HEK293 (cell line): ENCODE measurements at regions not wholly inside any gene's neighbourhood (a gene's known extent, or its start where the extent isn't known, plus 50 kb on each side); places are given as distances from the start of the nearest gene placed in this dataset.
"Not testable (repeated sequence)": the region's sequence is repeated elsewhere in the genome, so short reads cannot be mapped to it uniquely, and the experiment has no call there.

Source experiments
- CTCF ChIA-PET: fragments of 350-600 bp; formaldehyde crosslinking; extraction: SDS; loops from one replicate; lab custom pipeline; 2021; ENCODE audit warnings: antibody characterized with exemption; lab: Yijun Ruan, JAX
- POLR2A ChIA-PET: fragments of 300-600 bp; formaldehyde crosslinking; extraction: SDS; loops from one replicate; lab custom pipeline; 2020; ENCODE audit warnings: antibody characterized with exemption, inconsistent platforms; lab: Yijun Ruan, JAX
- H3K27ac ChIP-seq: fragments of 200-500 bp; sonication (Bioruptor generic); 2 replicates; pipeline ENCODE4 v1.5.1; 2014; ENCODE audit warnings: low read depth, low read length, control low read depth, inconsistent platforms; ENCODE audit errors: extremely low read depth
- H3K36me3 ChIP-seq, 2 experiments: fragments of 200-500 bp in 1 of 2; sonication (Bioruptor generic) in 1 of 2; 1 replicate in 1 of 2; 2 replicates in 1 of 2; pipeline ENCODE4 v1.5.1; 2014 to 2017; ENCODE audit warnings: inconsistent platforms in 2 of 2, low read length in 2 of 2; ENCODE audit not compliant: control insufficient read depth in 2 of 2, insufficient read depth in 1 of 2
- H3K4me1 ChIP-seq: fragments of 200-500 bp; sonication (Bioruptor generic); 2 replicates; pipeline ENCODE4 v1.5.1; 2014; ENCODE audit warnings: mild to moderate bottlenecking, low read length, inconsistent platforms; ENCODE audit not compliant: control insufficient read depth, insufficient read depth
- H3K4me3 ChIP-seq: 2 replicates; pipeline ENCODE4 v1.5.1; 2011; ENCODE audit warnings: low read depth, mild to moderate bottlenecking, control low read depth, low read length, moderate library complexity
- H3K9me3 ChIP-seq: fragments of 200-500 bp; sonication (Bioruptor generic); 2 replicates; pipeline ENCODE4 v1.5.1; 2014; ENCODE audit warnings: low read depth, low read length, inconsistent platforms; ENCODE audit not compliant: control insufficient read depth, insufficient read depth
- GFI1B ChIP-seq: fragments of 450-650 bp; formaldehyde crosslinking; IDR thresholded peaks from 2 replicates; pipeline ENCODE4 v1.5.1; 2016; ENCODE audit warnings: missing biosample characterization, missing genetic modification characterization
- HOXC10 ChIP-seq: sonication (generic); formaldehyde crosslinking; IDR thresholded peaks from 2 replicates; pipeline ENCODE4 v1.8.1; 2023; ENCODE audit warnings: mild to moderate bottlenecking, missing genetic modification reagents
- MZF1 ChIP-seq: fragments of 450-650 bp; formaldehyde crosslinking; IDR thresholded peaks from 2 replicates; pipeline ENCODE4 v1.5.1; 2017; ENCODE audit warnings: missing biosample characterization, missing genetic modification characterization, borderline replicate concordance
- ZBTB20 ChIP-seq: fragments of 450-650 bp; formaldehyde crosslinking; IDR thresholded peaks from 2 replicates; pipeline ENCODE4 v1.5.1; 2016; ENCODE audit warnings: missing biosample characterization, missing genetic modification characterization
- ZBTB7A ChIP-seq: fragments of 450-650 bp; formaldehyde crosslinking; IDR thresholded peaks from 2 replicates; pipeline ENCODE4 v1.5.1; 2016; ENCODE audit warnings: low read depth, missing biosample characterization, missing genetic modification characterization
- ZFP37 ChIP-seq: fragments of 450-650 bp; formaldehyde crosslinking; IDR thresholded peaks from 2 replicates; pipeline ENCODE4 v1.5.1; 2016; ENCODE audit warnings: missing biosample characterization, missing genetic modification characterization
- ZNF112 ChIP-seq: fragments of 450-650 bp; formaldehyde crosslinking; IDR thresholded peaks from 2 replicates; pipeline ENCODE4 v1.5.0; 2017; ENCODE audit warnings: missing biosample characterization, missing genetic modification characterization
- ZNF114 ChIP-seq: fragments of 450-650 bp; formaldehyde crosslinking; IDR thresholded peaks from 2 replicates; pipeline ENCODE4 v1.5.0; 2017; ENCODE audit warnings: missing biosample characterization, missing genetic modification characterization
- ZNF140 ChIP-seq: fragments of 450-650 bp; formaldehyde crosslinking; IDR thresholded peaks from 2 replicates; pipeline ENCODE4 v1.5.1; 2016; ENCODE audit warnings: missing biosample characterization, missing genetic modification characterization
- ZNF26 ChIP-seq: fragments of 450-650 bp; formaldehyde crosslinking; IDR thresholded peaks from 2 replicates; pipeline ENCODE4 v1.5.1; 2016; ENCODE audit warnings: missing biosample characterization, missing genetic modification characterization
- ZNF311 ChIP-seq: fragments of 450-650 bp; formaldehyde crosslinking; IDR thresholded peaks from 2 replicates; pipeline ENCODE4 v1.5.1; 2017; ENCODE audit warnings: missing biosample characterization, missing genetic modification characterization, borderline replicate concordance
- ZNF362 ChIP-seq: fragments of 450-650 bp; formaldehyde crosslinking; IDR thresholded peaks from 2 replicates; pipeline ENCODE4 v1.5.1; 2016; ENCODE audit warnings: missing biosample characterization, missing genetic modification characterization
- ZNF391 ChIP-seq: fragments of 450-650 bp; formaldehyde crosslinking; IDR thresholded peaks from 2 replicates; pipeline ENCODE4 v1.5.1; 2016; ENCODE audit warnings: low read depth, missing biosample characterization, missing genetic modification characterization, borderline replicate concordance
- ZNF530 ChIP-seq: fragments of 450-650 bp; formaldehyde crosslinking; IDR thresholded peaks from 2 replicates; pipeline ENCODE4 v1.5.1; 2016; ENCODE audit warnings: low read depth, missing biosample characterization, missing genetic modification characterization
- ZNF555 ChIP-seq: fragments of 450-650 bp; formaldehyde crosslinking; conservative IDR thresholded peaks from 2 replicates; pipeline ENCODE4 v1.5.1; 2017; ENCODE audit warnings: missing biosample characterization, mild to moderate bottlenecking, missing genetic modification characterization, inconsistent platforms
- ZNF560 ChIP-seq: fragments of 450-650 bp; formaldehyde crosslinking; IDR thresholded peaks from 2 replicates; pipeline ENCODE4 v1.5.1; 2017; ENCODE audit warnings: missing biosample characterization, missing genetic modification characterization, borderline replicate concordance
- ZNF571 ChIP-seq: fragments of 450-650 bp; formaldehyde crosslinking; IDR thresholded peaks from 2 replicates; pipeline ENCODE4 v1.5.0; 2017; ENCODE audit warnings: missing biosample characterization, missing genetic modification characterization
- ZNF624 ChIP-seq: fragments of 450-650 bp; formaldehyde crosslinking; IDR thresholded peaks from 2 replicates; pipeline ENCODE4 v1.5.1; 2017; ENCODE audit warnings: missing biosample characterization, missing genetic modification characterization
- ZNF677 ChIP-seq: fragments of 450-650 bp; IDR thresholded peaks from 2 replicates; pipeline ENCODE4 v1.5.0; 2018; ENCODE audit warnings: missing biosample characterization, mild to moderate bottlenecking, missing genetic modification characterization, moderate library complexity
- ZNF830 ChIP-seq: fragments of 450-650 bp; IDR thresholded peaks from 2 replicates; pipeline ENCODE4 v1.5.0; 2018; ENCODE audit warnings: missing biosample characterization, missing genetic modification characterization, low read depth, mild to moderate bottlenecking, moderate library complexity
- ZSCAN18 ChIP-seq: fragments of 450-650 bp; formaldehyde crosslinking; IDR thresholded peaks from 2 replicates; pipeline ENCODE4 v1.5.1; 2016; ENCODE audit warnings: missing biosample characterization, missing genetic modification characterization
- ZSCAN5A ChIP-seq: fragments of 450-650 bp; formaldehyde crosslinking; IDR thresholded peaks from 2 replicates; pipeline ENCODE4 v1.5.1; 2016; ENCODE audit warnings: missing biosample characterization, missing genetic modification characterization

- ChIA-PET CTCF (no interaction called here), POLR2A (no interaction called here)
- no peaks in the 10 kb centered on the region for H3K36me3 ChIP-seq
- H3K27ac ChIP-seq: no peak overlapping the region
- no peaks in the 10 kb centered on the region for H3K9me3 ChIP-seq
- H3K4me1 ChIP-seq: no peaks in the 10 kb centered on the region
- H3K4me3 ChIP-seq: no peak overlapping the region
- no peak for TF ChIP-seq ZNF140 (tag by site-specific recombination)
- no peak for TF ChIP-seq ZNF830 (tag by site-specific recombination)
- TF ChIP-seq ZNF530 (tag by site-specific recombination): no peak
- TF ChIP-seq ZNF571 (tag by site-specific recombination): no peak
- no peak for TF ChIP-seq ZNF624 (tag by site-specific recombination)
- no peak for TF ChIP-seq ZFP37
- no peak for TF ChIP-seq MZF1
These were observed 1088.5 kb upstream of the INTU start for GRCh38 chr4:126544276-126544675.

- H3K27ac ChIP-seq, H3K36me3 ChIP-seq, H3K4me3 ChIP-seq, POLR2A ChIA-PET, H3K9me3 ChIP-seq, H3K4me1 ChIP-seq: not testable (repeated sequence)
- CTCF ChIA-PET: interaction anchor here (0.7 kb wide), 1 partner anchor 55 kb away, joined by 3 read pairs; no protein-coding TSS in a partner anchor
These were observed 1086.6 kb upstream of the INTU start for GRCh38 chr4:126546197-126546596.

- ChIA-PET CTCF (no interaction called here), POLR2A (no interaction called here)
- H3K36me3 ChIP-seq: no peaks in the 10 kb centered on the region
These were observed 1085.4 kb upstream of the INTU start for GRCh38 chr4:126547352-126547751.

GRCh38 chr4:126548890-126549289 is 1083.9 kb upstream of the INTU start:
- Histone ChIP-seq H3K27ac (no peak overlapping the region), H3K4me1 (no peaks in the 10 kb centered on the region), H3K9me3 (no peaks in the 10 kb centered on the region), H3K4me3 (no peak overlapping the region), H3K36me3 (no peaks in the 10 kb centered on the region)
- ChIA-PET CTCF (interaction anchor here (0.7 kb wide), 1 partner anchor 409 kb away, joined by 3 read pairs; no protein-coding TSS in a partner anchor), POLR2A (no interaction called here)
- no peak for TF ChIP-seq ZNF311 (tag by site-specific recombination)
- no peak for TF ChIP-seq ZNF114 (tag by site-specific recombination)
- no peak for TF ChIP-seq ZNF112 (tag by site-specific recombination)
- no peak for TF ChIP-seq ZNF560
- no peak for TF ChIP-seq ZNF391 (tag by site-specific recombination)

More at GRCh38 chr4:126547352-126547751, 1085.4 kb upstream of the INTU start:
- no peaks in the 10 kb centered on the region for H3K9me3 ChIP-seq
- H3K27ac ChIP-seq: no peak overlapping the region
- no peak overlapping the region for H3K4me3 ChIP-seq
- no peaks in the 10 kb centered on the region for H3K4me1 ChIP-seq
- TF ChIP-seq ZNF677: no peak
- no peak for TF ChIP-seq ZNF555 (tag by site-specific recombination)

- H3K27ac ChIP-seq: no peak overlapping the region
- POLR2A ChIA-PET: no interaction called here
- TF ChIP-seq ZNF26: no peak
- no peak for TF ChIP-seq HOXC10 (CRISPR knock-in tag)
- no peak for TF ChIP-seq ZBTB20 (tag by site-specific recombination)
- no peak for TF ChIP-seq ZNF362 (tag by site-specific recombination)
- TF ChIP-seq ZSCAN18 (tag by site-specific recombination): no peak
- no peak for TF ChIP-seq ZBTB7A (tag by site-specific recombination)
- no peak for TF ChIP-seq ZSCAN5A (tag by site-specific recombination)
- no peak for TF ChIP-seq GFI1B (tag by site-specific recombination)
These were observed 1080.4 kb upstream of the INTU start for GRCh38 chr4:126552321-126552720.

More at GRCh38 chr4:126552321-126552720, 1080.4 kb upstream of the INTU start:
- Histone ChIP-seq H3K4me3 (no peak overlapping the region), H3K36me3 (no peaks in the 10 kb centered on the region), H3K9me3 (no peaks in the 10 kb centered on the region), H3K4me1 (no peaks in the 10 kb centered on the region)
- CTCF ChIA-PET: no interaction called here
